ENCODE measurements at regions not wholly inside any gene's neighbourhood (a gene's known extent, or its start where the extent isn't known, plus 50 kb on each side); places are given as distances from the start of the nearest gene placed in this dataset.

GRCh38 chr12:68411371-68411770 is 79.2 kb upstream of the MDM1 start:
- Mint-ChIP-seq H3K27me3 (no peaks in the 10 kb centered on the region), H3K4me3 (no peak overlapping the region), H3K4me1 (ENCODE audit: low read depth) (peaks cover 9% of the 10 kb centered on the region), H3K36me3 (no peaks in the 10 kb centered on the region), H3K9me3 (ENCODE audit: low read depth) (no peaks in the 10 kb centered on the region), H3K27ac (no peak overlapping the region)

GRCh38 chr12:68414988-68415387 is 82.8 kb upstream of the MDM1 start:
- Mint-ChIP-seq H3K36me3 (no peaks in the 10 kb centered on the region), H3K9me3 (ENCODE audit: low read depth) (no peaks in the 10 kb centered on the region), H3K4me3 (no peak overlapping the region), H3K4me1 (ENCODE audit: low read depth) (peaks cover 4% of the 10 kb centered on the region), H3K27ac (no peak overlapping the region), H3K27me3 (no peaks in the 10 kb centered on the region)

GRCh38 chr12:68416350-68416749 is 84.2 kb upstream of the MDM1 start:
- Mint-ChIP-seq H3K36me3 (no peaks in the 10 kb centered on the region), H3K27ac (no peak overlapping the region), H3K4me3 (no peak overlapping the region), H3K4me1 (ENCODE audit: low read depth) (peaks cover 4% of the 10 kb centered on the region), H3K9me3 (ENCODE audit: low read depth) (no peaks in the 10 kb centered on the region), H3K27me3 (no peaks in the 10 kb centered on the region)

DNA sequence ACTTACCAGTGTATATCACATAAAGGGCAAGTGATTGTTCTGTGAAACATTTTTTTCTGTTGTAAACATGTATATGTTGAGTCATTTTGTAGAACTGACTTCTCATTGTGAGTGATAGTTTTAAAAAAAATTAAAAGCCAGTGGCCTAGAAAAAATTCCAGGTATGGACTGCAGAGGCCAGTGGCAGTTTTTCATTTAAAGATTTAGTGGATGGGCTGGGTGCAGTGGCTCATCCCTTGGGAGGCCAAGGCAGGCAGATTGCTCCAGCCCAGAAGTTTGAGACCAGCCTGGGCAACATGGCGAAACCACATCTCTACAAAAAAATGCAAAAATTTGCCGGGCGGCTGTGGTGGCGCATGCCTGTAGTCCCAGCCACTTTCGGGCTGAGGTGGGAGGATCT is 84.7 kb upstream of the MDM1 start:
- peaks cover 4% of the 10 kb centered on the region for H3K4me1 Mint-ChIP-seq (ENCODE audit: low read depth)
- no peaks in the 10 kb centered on the region for H3K27me3 Mint-ChIP-seq
- no peaks in the 10 kb centered on the region for H3K9me3 Mint-ChIP-seq (ENCODE audit: low read depth)
- H3K4me3 Mint-ChIP-seq, result no peak overlapping the region
- no peak overlapping the region for H3K27ac Mint-ChIP-seq
- no peaks in the 10 kb centered on the region for H3K36me3 Mint-ChIP-seq

DNA sequence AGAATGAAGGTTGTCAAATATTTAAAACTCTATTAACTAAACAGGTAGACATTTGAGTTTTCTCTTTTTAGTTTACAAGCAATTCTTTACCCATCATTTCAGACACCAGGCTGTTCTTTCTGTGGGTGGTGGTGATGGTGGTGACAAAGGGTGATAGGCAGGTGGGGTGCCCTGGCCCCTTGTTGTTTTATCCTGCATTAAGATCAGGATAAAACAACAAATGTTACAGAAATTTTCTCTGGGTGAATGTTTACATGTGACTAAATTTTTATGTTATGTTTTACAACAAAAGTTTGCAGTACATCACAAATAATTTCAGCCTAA is 85.9 kb upstream of the MDM1 start:
- Mint-ChIP-seq H3K36me3 (no peaks in the 10 kb centered on the region), H3K4me1 (ENCODE audit: low read depth) (peaks cover 10% of the 10 kb centered on the region), H3K4me3 (no peak overlapping the region), H3K27ac (no peak overlapping the region), H3K27me3 (no peaks in the 10 kb centered on the region), H3K9me3 (ENCODE audit: low read depth) (no peaks in the 10 kb centered on the region)

- Mint-ChIP-seq H3K9me3 (ENCODE audit: low read depth) (no peaks in the 10 kb centered on the region), H3K4me3 (no peak overlapping the region), H3K27ac (no peak overlapping the region), H3K36me3 (peaks cover 1% of the 10 kb centered on the region), H3K27me3 (no peaks in the 10 kb centered on the region), H3K4me1 (ENCODE audit: low read depth) (peaks cover 10% of the 10 kb centered on the region)
Observed at GRCh38 chr12:68420225-68421010, 88.3 kb upstream of the MDM1 start.

DNA sequence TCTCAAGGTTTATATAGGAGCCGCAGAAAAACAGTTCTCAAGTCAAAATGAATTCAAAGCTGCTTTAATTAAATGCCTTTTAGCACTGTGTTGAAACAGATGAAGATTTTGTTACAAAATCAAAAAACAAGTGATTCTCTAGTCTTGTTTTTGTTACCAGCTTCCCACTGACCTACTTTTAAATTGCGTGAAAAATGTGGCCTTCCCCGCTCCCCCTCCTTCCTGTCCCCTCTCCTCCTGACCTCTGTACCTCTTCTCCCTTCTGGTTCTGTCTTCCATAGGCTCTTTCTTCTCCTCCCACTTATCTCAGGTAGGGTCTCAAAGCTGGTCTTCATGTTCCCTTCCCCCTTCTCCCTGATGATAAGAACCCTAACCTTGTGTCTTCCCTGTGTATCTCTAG is 90.0 kb upstream of the MDM1 start:
- H3K36me3 Mint-ChIP-seq, result peaks cover 2% of the 10 kb centered on the region
- peaks cover 10% of the 10 kb centered on the region for H3K4me1 Mint-ChIP-seq (ENCODE audit: low read depth)
- H3K27me3 Mint-ChIP-seq, result no peaks in the 10 kb centered on the region
- H3K27ac Mint-ChIP-seq, result no peak overlapping the region
- H3K9me3 Mint-ChIP-seq (ENCODE audit: low read depth), result no peaks in the 10 kb centered on the region
- no peak overlapping the region for H3K4me3 Mint-ChIP-seq

GRCh38 chr12:68422956-68423574 is 90.9 kb upstream of the MDM1 start:
- no peak overlapping the region for H3K4me3 Mint-ChIP-seq
- H3K27ac Mint-ChIP-seq, result no peak overlapping the region
- H3K36me3 Mint-ChIP-seq, result peaks cover 2% of the 10 kb centered on the region
- H3K27me3 Mint-ChIP-seq, result no peaks in the 10 kb centered on the region
- peaks cover 6% of the 10 kb centered on the region for H3K4me1 Mint-ChIP-seq (ENCODE audit: low read depth)
- no peaks in the 10 kb centered on the region for H3K9me3 Mint-ChIP-seq (ENCODE audit: low read depth)

DNA sequence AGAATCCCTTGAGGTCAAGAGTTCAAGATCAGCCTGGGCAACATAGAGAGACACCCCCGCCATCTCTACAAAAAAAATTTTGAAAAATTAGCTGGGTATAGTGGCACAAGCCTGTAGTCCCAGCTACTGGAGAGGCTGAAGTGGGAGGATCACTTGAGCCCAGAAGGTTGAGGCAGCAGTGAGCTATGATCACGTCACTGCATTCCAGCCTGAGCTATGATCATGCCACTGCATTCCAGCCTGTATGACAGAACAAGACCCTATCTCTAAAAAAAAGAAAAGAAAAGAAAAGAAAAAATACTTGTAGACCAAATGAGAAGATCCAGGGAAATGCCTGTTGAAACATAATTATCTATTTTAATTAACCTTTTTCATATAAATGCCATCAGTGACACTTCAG is 93.8 kb upstream of the MDM1 start:
- H3K27ac Mint-ChIP-seq, result no peak overlapping the region
- H3K9me3 Mint-ChIP-seq (ENCODE audit: low read depth), result no peaks in the 10 kb centered on the region
- no peaks in the 10 kb centered on the region for H3K27me3 Mint-ChIP-seq
- no peak overlapping the region for H3K4me3 Mint-ChIP-seq
- H3K4me1 Mint-ChIP-seq (ENCODE audit: low read depth), result peaks cover 6% of the 10 kb centered on the region
- peaks cover 2% of the 10 kb centered on the region for H3K36me3 Mint-ChIP-seq

DNA sequence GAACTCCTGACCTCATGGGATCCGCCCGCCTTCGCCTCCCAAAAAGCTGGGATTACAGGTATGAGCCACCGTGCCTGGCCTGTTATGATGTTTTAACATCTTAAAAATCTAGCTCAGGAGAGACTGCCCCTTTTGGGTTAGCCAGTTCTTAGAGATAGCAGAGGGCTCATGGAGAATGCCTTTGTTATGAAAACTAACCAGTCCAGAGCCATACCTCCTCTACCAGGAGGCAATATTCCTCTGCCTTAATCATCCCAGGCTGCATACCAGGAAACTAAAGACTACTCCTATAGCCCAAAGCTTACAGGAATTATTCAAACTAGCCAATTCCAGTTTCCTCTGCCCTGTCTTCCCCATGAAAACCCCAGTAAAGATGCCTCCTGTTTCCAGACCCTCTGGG is 96.0 kb upstream of the MDM1 start:
- no peak overlapping the region for H3K27ac Mint-ChIP-seq
- no peaks in the 10 kb centered on the region for H3K4me1 Mint-ChIP-seq (ENCODE audit: low read depth)
- H3K27me3 Mint-ChIP-seq, result no peaks in the 10 kb centered on the region

GRCh38 chr12:68428724-68429501 is 96.8 kb upstream of the MDM1 start:
- Mint-ChIP-seq H3K9me3 (ENCODE audit: low read depth) (no peaks in the 10 kb centered on the region), H3K36me3 (peaks cover 4% of the 10 kb centered on the region), H3K4me1 (ENCODE audit: low read depth) (no peaks in the 10 kb centered on the region), H3K27ac (no peak overlapping the region), H3K4me3 (no peak overlapping the region), H3K27me3 (no peaks in the 10 kb centered on the region)

More for the DNA sequence above, 96.0 kb upstream of the MDM1 start:
- Mint-ChIP-seq H3K4me3 (no peak overlapping the region), H3K9me3 (ENCODE audit: low read depth) (no peaks in the 10 kb centered on the region), H3K36me3 (peaks cover 2% of the 10 kb centered on the region)

DNA sequence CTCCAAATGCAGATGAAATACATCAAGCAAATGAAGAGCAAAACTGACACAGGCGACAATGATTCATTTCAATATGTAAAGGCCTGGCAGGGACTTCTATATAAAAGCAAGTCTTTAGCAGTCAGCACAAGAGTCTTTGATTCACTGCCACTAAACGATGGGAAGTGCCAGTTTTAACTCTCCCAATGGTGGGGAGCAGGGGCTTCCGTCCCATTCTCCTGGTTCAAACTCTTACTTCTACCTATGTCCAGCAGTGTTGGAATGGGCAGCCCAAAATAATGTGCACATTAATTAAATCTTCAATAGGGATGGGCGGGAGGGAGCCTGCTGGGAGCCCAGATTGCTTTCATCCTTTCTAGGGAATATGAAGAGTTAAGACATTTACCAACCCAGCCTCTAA is 97.5 kb upstream of the MDM1 start:
- Mint-ChIP-seq H3K36me3 (peaks cover 9% of the 10 kb centered on the region), H3K4me1 (ENCODE audit: low read depth) (no peaks in the 10 kb centered on the region), H3K27ac (no peak overlapping the region), H3K9me3 (ENCODE audit: low read depth) (no peaks in the 10 kb centered on the region), H3K27me3 (no peaks in the 10 kb centered on the region), H3K4me3 (no peak overlapping the region)

GRCh38 chr12:68431786-68432185 is 99.6 kb upstream of the MDM1 start:
- no peaks in the 10 kb centered on the region for H3K27me3 Mint-ChIP-seq
- H3K36me3 Mint-ChIP-seq, result peaks cover 9% of the 10 kb centered on the region
- H3K4me3 Mint-ChIP-seq, result no peak overlapping the region
- no peaks in the 10 kb centered on the region for H3K4me1 Mint-ChIP-seq (ENCODE audit: low read depth)
- peak overlapping the region; percentile 55 for H3K27ac Mint-ChIP-seq
- H3K9me3 Mint-ChIP-seq (ENCODE audit: low read depth), result no peaks in the 10 kb centered on the region

- H3K36me3 Mint-ChIP-seq, result peaks cover 9% of the 10 kb centered on the region
- no peaks in the 10 kb centered on the region for H3K27me3 Mint-ChIP-seq
- no peak overlapping the region for H3K4me3 Mint-ChIP-seq
- H3K27ac Mint-ChIP-seq, result no peak overlapping the region
- no peaks in the 10 kb centered on the region for H3K9me3 Mint-ChIP-seq (ENCODE audit: low read depth)
- H3K4me1 Mint-ChIP-seq (ENCODE audit: low read depth), result no peaks in the 10 kb centered on the region
Observed at GRCh38 chr12:68432622-68433021, 100.5 kb upstream of the MDM1 start.
